ENCODE measurements at regions not wholly inside any gene's neighbourhood (a gene's known extent, or its start where the extent isn't known, plus 50 kb on each side); places are given as distances from the start of the nearest gene placed in this dataset.

GRCh38 chr20:50242548-50242862 is 51.9 kb downstream of the CEBPB start:
- Histone ChIP-seq H3K9me3 (ENCODE audit: insufficient read depth, low read depth, low read length) (no peaks in the 10 kb centered on the region), H3K4me3 (ENCODE audit: low read length) (no peak overlapping the region), H3K27ac (ENCODE audit: low read depth, low read length) (no peak overlapping the region), H3K9ac (ENCODE audit: low read depth, low read length) (no peak overlapping the region), H3K27me3 (ENCODE audit: insufficient read depth, low read length) (no peaks in the 10 kb centered on the region), H3K36me3 (ENCODE audit: insufficient read depth, low read length) (no peaks in the 10 kb centered on the region), H3K4me1 (ENCODE audit: insufficient read depth, low read length) (no peaks in the 10 kb centered on the region)
- 89% methylated on average over 6 of the region's 6 CpGs for WGBS

DNA sequence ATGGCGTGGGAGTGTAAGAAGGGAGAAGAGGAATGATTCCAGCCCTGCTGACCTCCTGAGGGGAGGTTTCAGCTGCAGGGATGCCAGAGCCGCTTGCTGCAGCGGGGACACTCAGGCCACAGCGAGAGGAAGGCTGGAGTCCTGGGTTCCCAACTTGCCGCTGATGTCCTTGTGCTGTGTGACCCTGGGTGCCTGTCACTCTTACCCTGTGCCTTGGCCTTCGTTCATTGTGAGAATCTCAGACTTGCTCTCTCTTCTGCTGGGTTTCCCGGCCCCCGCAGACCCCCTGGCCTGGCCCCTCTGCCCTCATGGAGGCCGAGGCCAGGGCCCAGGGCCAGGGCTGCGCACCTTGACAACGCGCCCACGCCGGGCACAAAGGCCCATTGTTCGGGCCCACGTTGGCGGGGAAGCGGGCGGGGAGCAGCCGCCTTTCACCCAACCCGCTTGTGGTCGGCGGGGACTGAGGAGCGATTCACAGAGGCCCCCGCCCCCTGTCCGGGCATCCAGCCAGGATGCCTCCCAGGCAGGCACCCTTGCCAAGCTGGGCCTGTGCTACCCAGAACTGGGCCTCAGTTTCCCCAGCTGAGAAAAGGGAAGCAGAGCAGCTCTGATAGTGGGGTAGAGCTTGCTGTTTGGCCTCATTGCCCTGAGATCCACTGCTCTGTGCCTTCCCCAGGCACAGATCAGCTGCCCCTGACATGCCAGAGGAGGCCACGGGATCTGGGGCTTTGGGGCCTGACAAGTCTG is 52.4 kb downstream of the CEBPB start:
- no peak overlapping the region for H3K4me3 ChIP-seq (ENCODE audit: low read length)

GRCh38 chr20:50243610-50244351 is 53.2 kb downstream of the CEBPB start:
- H3K9me3 ChIP-seq (ENCODE audit: insufficient read depth, low read depth, low read length): no peaks in the 10 kb centered on the region
- no peak overlapping the region for H3K27ac ChIP-seq (ENCODE audit: low read depth, low read length)
- H3K4me3 ChIP-seq (ENCODE audit: low read length): no peak overlapping the region
- 92% methylated on average over 15 of the region's 15 CpGs for WGBS
- no peaks in the 10 kb centered on the region for H3K36me3 ChIP-seq (ENCODE audit: insufficient read depth, low read length)
- H3K27me3 ChIP-seq (ENCODE audit: insufficient read depth, low read length): no peaks in the 10 kb centered on the region
- no peak overlapping the region for H3K9ac ChIP-seq (ENCODE audit: low read depth, low read length)
- no peaks in the 10 kb centered on the region for H3K4me1 ChIP-seq (ENCODE audit: insufficient read depth, low read length)

More for the DNA sequence above, 52.4 kb downstream of the CEBPB start:
- no peak overlapping the region for H3K9ac ChIP-seq (ENCODE audit: low read depth, low read length)
- H3K4me1 ChIP-seq (ENCODE audit: insufficient read depth, low read length): no peaks in the 10 kb centered on the region
- H3K36me3 ChIP-seq (ENCODE audit: insufficient read depth, low read length): no peaks in the 10 kb centered on the region
- H3K9me3 ChIP-seq (ENCODE audit: insufficient read depth, low read depth, low read length): no peaks in the 10 kb centered on the region
- whole genome bisulfite sequencing: 94% methylated on average over 27 of the region's 27 CpGs
- no peaks in the 10 kb centered on the region for H3K27me3 ChIP-seq (ENCODE audit: insufficient read depth, low read length)
- H3K27ac ChIP-seq (ENCODE audit: low read depth, low read length): no peak overlapping the region

DNA sequence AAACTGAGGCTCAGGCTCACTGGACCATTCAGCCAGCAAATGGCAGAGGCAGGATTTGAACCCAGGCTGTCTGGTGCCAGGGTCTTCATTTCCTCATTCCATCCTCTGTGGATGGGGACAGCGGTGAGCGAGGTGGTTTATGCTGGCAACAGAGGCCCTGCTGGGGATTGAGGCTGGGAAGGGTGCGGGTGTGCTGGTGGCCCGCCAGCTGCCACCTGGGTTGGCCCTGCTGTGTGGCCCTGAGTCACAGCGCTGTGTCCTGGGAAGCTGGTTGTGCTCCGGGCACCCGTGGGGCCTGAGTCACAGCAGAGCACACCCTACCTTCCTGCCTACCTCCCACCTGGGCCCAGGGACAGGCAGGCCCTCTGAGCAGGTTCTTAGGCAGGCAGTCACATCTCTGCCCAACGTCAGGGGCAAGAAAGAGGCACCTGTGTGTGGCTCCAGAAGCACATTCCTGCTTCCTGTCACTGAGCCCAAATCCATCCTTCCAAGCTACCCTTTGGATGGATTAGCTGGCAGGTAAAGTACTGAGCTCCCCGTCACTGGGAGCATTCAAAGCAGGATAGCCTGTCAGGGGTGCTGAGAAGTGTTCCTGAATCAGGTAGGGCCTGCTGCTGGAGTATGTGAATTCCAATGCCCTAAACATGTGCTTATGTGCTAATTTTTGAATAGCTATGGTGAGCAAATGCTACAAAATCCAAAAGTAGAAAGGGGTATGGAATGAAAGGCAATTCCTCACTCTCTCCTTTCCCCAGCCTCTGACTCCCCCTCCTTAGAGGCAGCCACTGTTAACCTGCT is 53.9 kb downstream of the CEBPB start:
- Histone ChIP-seq H3K9ac (ENCODE audit: low read depth, low read length) (no peak overlapping the region), H3K4me1 (ENCODE audit: insufficient read depth, low read length) (no peaks in the 10 kb centered on the region), H3K4me3 (ENCODE audit: low read length) (no peak overlapping the region), H3K9me3 (ENCODE audit: insufficient read depth, low read depth, low read length) (no peaks in the 10 kb centered on the region), H3K27me3 (ENCODE audit: insufficient read depth, low read length) (no peaks in the 10 kb centered on the region), H3K27ac (ENCODE audit: low read depth, low read length) (no peak overlapping the region), H3K36me3 (ENCODE audit: insufficient read depth, low read length) (no peaks in the 10 kb centered on the region)
- 92% methylated on average over 9 of the region's 9 CpGs for WGBS

- no peaks in the 10 kb centered on the region for H3K9me3 ChIP-seq (ENCODE audit: insufficient read depth, low read depth, low read length)
- H3K27me3 ChIP-seq (ENCODE audit: insufficient read depth, low read length): no peaks in the 10 kb centered on the region
- WGBS: 79% methylated on average over 14 of the region's 14 CpGs
- no peak overlapping the region for H3K27ac ChIP-seq (ENCODE audit: low read depth, low read length)
- H3K9ac ChIP-seq (ENCODE audit: low read depth, low read length): no peak overlapping the region; the same call in 1 of the 2 replicates
- no peaks in the 10 kb centered on the region for H3K36me3 ChIP-seq (ENCODE audit: insufficient read depth, low read length)
- H3K4me1 ChIP-seq (ENCODE audit: insufficient read depth, low read length): no peaks in the 10 kb centered on the region
- no peak overlapping the region for H3K4me3 ChIP-seq (ENCODE audit: low read length)
Observed at GRCh38 chr20:50245498-50246366, 55.1 kb downstream of the CEBPB start.

GRCh38 chr20:50246367-50247195 is 56.0 kb downstream of the CEBPB start:
- Histone ChIP-seq H3K27me3 (ENCODE audit: insufficient read depth, low read length) (no peaks in the 10 kb centered on the region), H3K9me3 (ENCODE audit: insufficient read depth, low read depth, low read length) (no peaks in the 10 kb centered on the region), H3K4me3 (ENCODE audit: low read length) (no peak overlapping the region), H3K27ac (ENCODE audit: low read depth, low read length) (no peak overlapping the region), H3K4me1 (ENCODE audit: insufficient read depth, low read length) (no peaks in the 10 kb centered on the region), H3K36me3 (ENCODE audit: insufficient read depth, low read length) (no peaks in the 10 kb centered on the region), H3K9ac (ENCODE audit: low read depth, low read length) (no peak overlapping the region)
- 89% methylated on average over 17 of the region's 17 CpGs for WGBS

- 92% methylated on average over 9 of the region's 9 CpGs for WGBS
- no peaks in the 10 kb centered on the region for H3K36me3 ChIP-seq (ENCODE audit: insufficient read depth, low read length)
- H3K27me3 ChIP-seq (ENCODE audit: insufficient read depth, low read length): no peaks in the 10 kb centered on the region
- no peak overlapping the region for H3K9ac ChIP-seq (ENCODE audit: low read depth, low read length)
- no peaks in the 10 kb centered on the region for H3K4me1 ChIP-seq (ENCODE audit: insufficient read depth, low read length)
- no peaks in the 10 kb centered on the region for H3K9me3 ChIP-seq (ENCODE audit: insufficient read depth, low read depth, low read length)
- H3K27ac ChIP-seq (ENCODE audit: low read depth, low read length): no peak overlapping the region
- no peak overlapping the region for H3K4me3 ChIP-seq (ENCODE audit: low read length)
Observed at GRCh38 chr20:50247196-50248094, 56.8 kb downstream of the CEBPB start.

GRCh38 chr20:50248104-50248641 is 57.5 kb downstream of the CEBPB start:
- H3K9ac ChIP-seq (ENCODE audit: low read depth, low read length): no peak overlapping the region
- 89% methylated on average over 17 of the region's 17 CpGs for WGBS

DNA sequence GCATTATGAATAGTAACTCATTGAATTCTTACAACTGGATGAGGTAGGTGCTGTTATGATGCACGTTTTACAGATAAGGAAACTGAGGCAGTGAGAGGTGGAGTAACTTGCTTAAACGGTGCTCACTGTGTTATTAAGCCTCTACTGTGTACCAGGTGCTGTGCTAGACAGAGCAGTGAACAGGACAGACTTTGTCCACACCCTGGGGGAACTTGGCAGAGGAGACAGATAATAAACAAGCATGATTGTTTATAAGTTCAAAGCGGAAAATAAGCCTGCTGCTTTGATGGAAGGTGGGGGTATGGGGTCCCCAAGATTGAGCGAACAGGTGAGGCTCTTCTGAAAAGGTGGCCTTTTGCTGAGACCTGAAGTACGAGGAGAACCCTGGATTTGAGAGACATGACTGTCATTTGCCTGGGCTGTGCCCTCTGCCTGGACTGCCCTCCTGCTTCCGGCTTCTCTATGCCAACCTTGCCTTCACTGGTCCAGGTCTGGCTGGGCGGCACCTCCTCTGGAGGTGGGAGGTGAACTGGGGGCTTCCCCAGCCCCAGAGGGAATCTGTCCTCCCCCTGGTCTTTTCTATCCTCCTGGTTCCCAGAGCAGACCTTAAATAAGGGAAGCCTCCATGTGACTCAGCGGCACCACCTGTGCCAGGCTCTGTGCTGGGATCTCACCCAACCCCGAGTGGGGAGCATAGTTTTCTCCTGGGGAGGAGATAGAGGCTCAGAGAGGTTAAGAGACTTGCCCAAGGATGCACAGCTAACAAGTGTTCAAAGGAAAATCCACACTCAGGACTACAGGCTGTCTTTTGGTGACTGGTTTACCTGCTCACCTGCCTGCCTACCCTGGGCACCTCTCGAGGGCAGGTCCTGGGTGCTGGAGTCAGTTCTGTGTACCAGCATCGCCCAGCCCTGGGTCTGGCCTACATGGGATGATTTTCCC is 59.1 kb downstream of the CEBPB start:
- Histone ChIP-seq H3K9ac (ENCODE audit: low read depth, low read length) (no peak overlapping the region), H3K27me3 (ENCODE audit: insufficient read depth, low read length) (no peaks in the 10 kb centered on the region), H3K4me3 (ENCODE audit: low read length) (no peak overlapping the region), H3K9me3 (ENCODE audit: insufficient read depth, low read depth, low read length) (no peaks in the 10 kb centered on the region), H3K36me3 (ENCODE audit: insufficient read depth, low read length) (no peaks in the 10 kb centered on the region), H3K4me1 (ENCODE audit: insufficient read depth, low read length) (no peaks in the 10 kb centered on the region), H3K27ac (ENCODE audit: low read depth, low read length) (no peak overlapping the region)
- WGBS: 89% methylated on average over 11 of the region's 11 CpGs

More at GRCh38 chr20:50248104-50248641, 57.5 kb downstream of the CEBPB start:
- Histone ChIP-seq H3K9me3 (ENCODE audit: insufficient read depth, low read depth, low read length) (no peaks in the 10 kb centered on the region), H3K27ac (ENCODE audit: low read depth, low read length) (no peak overlapping the region), H3K4me1 (ENCODE audit: insufficient read depth, low read length) (no peaks in the 10 kb centered on the region), H3K36me3 (ENCODE audit: insufficient read depth, low read length) (no peaks in the 10 kb centered on the region), H3K4me3 (ENCODE audit: low read length) (no peak overlapping the region), H3K27me3 (ENCODE audit: insufficient read depth, low read length) (no peaks in the 10 kb centered on the region)
